Endothelial cell of umbilical vein (primary cell): ENCODE measurements at regions not wholly inside any gene's neighbourhood (a gene's known extent, or its start where the extent isn't known, plus 50 kb on each side); places are given as distances from the start of the nearest gene placed in this dataset.

Experiments
- BruUV-seq: library from RNA; stranded (reverse); fragments of 400-500 nt; replicated peaks from 2 replicates; lab custom pipeline; 2021; lab: Mats Ljungman, UMichigan
- CTCF ChIA-PET: fragments of 300-600, 350-600 bp; sonication (Branson Sonifier 250); formaldehyde crosslinking; loops from one replicate; lab custom pipeline; 2021; ENCODE audit warnings: antibody characterized with exemption, inconsistent platforms; lab: Charles Lee
- POLR2A ChIA-PET: fragments of 300-600, 350-600 bp; sonication (Branson Sonifier 250); formaldehyde crosslinking; loops from one replicate; lab custom pipeline; 2021; ENCODE audit warnings: antibody characterized with exemption, inconsistent platforms; lab: Charles Lee
- DNase-seq: peaks from one replicate; pipeline ENCODE4 v3.0.0-alpha.2; 2011; ENCODE audit warnings: low read depth, low spot score
- FAIRE-seq: peaks from 2 replicates; lab custom pipeline; 2011; peaks lifted over from hg19 to GRCh38; lab: Jason Lieb, UNC
- H2AFZ ChIP-seq: 2 replicates; pipeline ENCODE4 v1.6.0; 2012; ENCODE audit warnings: low read depth, low read length, control low read depth, inconsistent platforms
- H3K27ac ChIP-seq: 2 replicates; pipeline ENCODE4 v1.5.1; 2011; ENCODE audit warnings: low read depth, mild to moderate bottlenecking, control low read depth, low read length, moderate library complexity; ENCODE audit not compliant: insufficient read depth
- H3K27me3 ChIP-seq, 2 experiments: 2 replicates each; pipeline versions ENCODE4 v1.6.0 to v1.6.1; 2011; ENCODE audit warnings: low read length in 2 of 2, mixed read lengths in 1 of 2; ENCODE audit not compliant: control insufficient read depth in 2 of 2, insufficient read depth in 2 of 2
- H3K36me3 ChIP-seq, 2 experiments: 2 replicates in 1 of 2; 3 replicates in 1 of 2; pipeline ENCODE4 v1.5.1; 2011; ENCODE audit warnings: low read length in 2 of 2, mild to moderate bottlenecking in 1 of 2, moderate library complexity in 1 of 2; ENCODE audit not compliant: control insufficient read depth in 2 of 2, insufficient read depth in 2 of 2; ENCODE audit errors: extremely low read depth in 1 of 2
- H3K4me1 ChIP-seq: 3 replicates; pipeline ENCODE4 v1.5.1; 2011; ENCODE audit warnings: mild to moderate bottlenecking, low read length; ENCODE audit not compliant: control insufficient read depth, insufficient read depth; ENCODE audit errors: extremely low read depth
- H3K4me2 ChIP-seq: 2 replicates; pipeline ENCODE4 v1.6.1; 2011; ENCODE audit warnings: low read length, control low read depth, mixed read lengths; ENCODE audit not compliant: insufficient read depth
- H3K4me3 ChIP-seq, 3 experiments: fragments of 200-600 bp in 1 of 3; sonication (generic), shearing (Covaris generic) in 1 of 3; replicated peaks in 1 of 3; 2 replicates each; pipeline ENCODE4 v1.5.1; 2011 to 2016; ENCODE audit warnings: control low read depth in 3 of 3, low read length in 3 of 3, mild to moderate bottlenecking in 2 of 3, inconsistent platforms in 1 of 3, low read depth in 1 of 3, moderate library complexity in 1 of 3; ENCODE audit not compliant: insufficient read depth in 1 of 3
- H3K79me2 ChIP-seq: 2 replicates; pipeline ENCODE4 v1.6.0; 2012; ENCODE audit warnings: low read length, inconsistent platforms; ENCODE audit not compliant: control insufficient read depth, insufficient read depth
- H3K9ac ChIP-seq: replicated peaks from 2 replicates; pipeline ENCODE3; 2011; ENCODE audit warnings: low read length, control low read depth; ENCODE audit not compliant: insufficient read depth; ENCODE audit errors: extremely low read depth
- H3K9me1 ChIP-seq: replicated peaks from 3 replicates; pipeline ENCODE4 v1.6.0; 2011; ENCODE audit warnings: mild to moderate bottlenecking, low read length; ENCODE audit not compliant: control insufficient read depth, insufficient read depth; ENCODE audit errors: extremely low read depth
- H3K9me3 ChIP-seq: replicated peaks from 2 replicates; pipeline ENCODE4 v1.5.1; 2012; ENCODE audit warnings: low read length, inconsistent platforms; ENCODE audit not compliant: control insufficient read depth, insufficient read depth
- H4K20me1 ChIP-seq: replicated peaks from 2 replicates; pipeline ENCODE3; 2011; ENCODE audit warnings: mild to moderate bottlenecking, low read length; ENCODE audit not compliant: control insufficient read depth, insufficient read depth; ENCODE audit errors: extremely low read depth
- EZH2 ChIP-seq: IDR thresholded peaks from 2 replicates; pipeline ENCODE4 v1.6.1; 2012; ENCODE audit warnings: borderline replicate concordance, low read depth, mild to moderate bottlenecking, moderate library complexity, low read length, inconsistent platforms; ENCODE audit not compliant: severe bottlenecking
- FOS ChIP-seq: IDR thresholded peaks from 2 replicates; pipeline ENCODE4 v1.6.1; 2011; ENCODE audit warnings: mild to moderate bottlenecking, low read length, moderate library complexity, borderline replicate concordance; ENCODE audit not compliant: insufficient read depth
- GATA2 ChIP-seq: IDR thresholded peaks from 2 replicates; pipeline ENCODE4 v1.7.0; 2011; ENCODE audit warnings: low read depth, mild to moderate bottlenecking, moderate library complexity, mixed read lengths, low read length; ENCODE audit not compliant: insufficient read length, insufficient read depth
- MYC ChIP-seq: IDR thresholded peaks from one replicate; pipeline ENCODE4 v1.6.1; 2011; ENCODE audit warnings: mild to moderate bottlenecking, low read depth, low read length
- POLR2A ChIP-seq: IDR thresholded peaks from 2 replicates; pipeline ENCODE4 v1.6.1; 2012; ENCODE audit warnings: low read depth, mild to moderate bottlenecking, control low read depth, low read length
- POLR2AphosphoS5 ChIP-seq: IDR thresholded peaks from 2 replicates; pipeline ENCODE4 v1.6.1; 2012; ENCODE audit warnings: low read depth, mild to moderate bottlenecking, control low read depth, low read length, moderate library complexity; ENCODE audit not compliant: insufficient read depth
- dilution Hi-C: fragments of 300-500 bp; cut with MboI; formaldehyde crosslinking; loops from one replicate; pipeline ENCODE4 v1.15.0; 2019; ENCODE audit warnings: low sequenced_read_pairs; ENCODE audit not compliant: extremely low pct_ligation_motif_present
- intact Hi-C: fragments of 100-400 bp; cut with micrococcal nuclease; formaldehyde crosslinking; loops from one replicate; pipeline ENCODE4 v1.10.0; 2022
- TF ChIP-seq, protein P1 (sequence below): IDR thresholded peaks from 2 replicates; pipeline ENCODE4 v1.6.1; 2011; ENCODE audit not compliant: insufficient read depth, insufficient read length

DNA sequence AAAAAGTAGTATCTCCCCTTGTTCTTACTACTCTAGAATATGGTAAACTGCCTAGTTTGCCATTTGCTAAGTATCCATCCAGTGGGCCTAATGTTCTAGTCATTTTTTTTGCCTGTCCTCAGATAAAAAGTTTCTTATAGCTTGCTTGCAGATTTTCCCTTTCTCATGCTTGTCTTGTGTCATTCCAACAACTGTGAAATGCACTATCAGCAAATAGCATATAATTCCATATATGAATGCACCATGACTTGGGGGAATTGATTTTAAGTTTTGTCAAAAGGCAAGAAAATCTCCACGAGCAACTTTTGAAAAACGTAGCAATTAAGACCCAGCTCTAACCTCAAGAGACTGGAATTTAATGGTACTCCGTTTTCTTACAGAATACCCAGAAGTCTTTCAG is 286.2 kb upstream of the GPR149 start:
- Histone ChIP-seq H3K27ac (no peak overlapping the region), H3K9me3 (no peaks in the 10 kb centered on the region), H3K4me2 (no peak overlapping the region), H3K9ac (no peak overlapping the region), H3K4me3 (no peak overlapping the region), H3K9me1 (no peaks in the 10 kb centered on the region), H3K27me3 (no peaks in the 10 kb centered on the region), H2AFZ (no peak overlapping the region), H3K79me2 (no peaks in the 10 kb centered on the region), H3K36me3 (no peaks in the 10 kb centered on the region), H4K20me1 (no peaks in the 10 kb centered on the region), H3K4me1 (no peaks in the 10 kb centered on the region)
- intact Hi-C loops = no loop called here
- ChIA-PET POLR2A (no interaction called here), CTCF (no interaction called here)
- BruUV-seq = no TSS peak
- dilution Hi-C loops = no loop called here
- DNase-seq (no peak), FAIRE-seq (no peak)
- TF ChIP-seq FOS (no peak), EZH2 (no peak)
- TF ChIP-seq, protein P1, sequence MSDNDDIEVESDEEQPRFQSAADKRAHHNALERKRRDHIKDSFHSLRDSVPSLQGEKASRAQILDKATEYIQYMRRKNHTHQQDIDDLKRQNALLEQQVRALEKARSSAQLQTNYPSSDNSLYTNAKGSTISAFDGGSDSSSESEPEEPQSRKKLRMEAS = no peak

DNA sequence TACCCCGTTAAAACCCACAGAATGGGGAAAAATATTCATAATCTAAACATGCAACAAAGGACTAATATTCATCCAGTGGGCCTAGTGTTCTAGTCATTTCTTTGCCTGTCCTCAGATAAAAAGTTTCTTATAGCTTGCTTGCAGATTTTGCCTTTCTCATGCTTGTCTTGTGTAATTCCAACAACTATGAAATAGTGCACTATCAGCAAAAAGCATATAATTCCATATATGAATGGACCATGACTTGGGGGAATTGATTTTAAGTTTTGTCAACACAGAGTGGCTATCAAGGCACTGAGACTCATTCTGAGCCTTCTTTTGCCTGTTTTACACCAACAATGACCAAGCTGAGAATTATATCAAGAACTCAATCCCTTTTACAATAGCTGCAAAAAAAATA is 278.6 kb upstream of the GPR149 start:
- H3K36me3 ChIP-seq = no peaks in the 10 kb centered on the region
- DNase-seq (no peak), FAIRE-seq (no peak)
- H3K27ac ChIP-seq = no peak overlapping the region
- no peaks in the 10 kb centered on the region for H3K4me1 ChIP-seq
- no peaks in the 10 kb centered on the region for H3K9me1 ChIP-seq
- BruUV-seq = no TSS peak
- no peak overlapping the region for H3K4me2 ChIP-seq
- intact Hi-C loops (no loop called here), dilution Hi-C loops (no loop called here)
- no peak overlapping the region for H3K9ac ChIP-seq
- no peaks in the 10 kb centered on the region for H3K9me3 ChIP-seq
- ChIA-PET POLR2A (no interaction called here), CTCF (no interaction called here)
- H4K20me1 ChIP-seq = no peaks in the 10 kb centered on the region
- H3K4me3 ChIP-seq = no peak overlapping the region
- H3K27me3 ChIP-seq = no peaks in the 10 kb centered on the region
- TF ChIP-seq POLR2A (no peak), GATA2 (no peak), MYC (no peak), POLR2AphosphoS5 (no peak)
- no peaks in the 10 kb centered on the region for H3K79me2 ChIP-seq
- H2AFZ ChIP-seq = no peak overlapping the region
